ENCODE measurements at regions not wholly inside any gene's neighbourhood (a gene's known extent, or its start where the extent isn't known, plus 50 kb on each side); places are given as distances from the start of the nearest gene placed in this dataset.

- TF ChIP-seq CTCF (IDR thresholded peaks at IDR 0.05; ENCODE audit: low read depth, low read length, missing input control), result no peak
- no peak for TF ChIP-seq REST (IDR thresholded peaks at IDR 0.05)
- no peak for TF ChIP-seq ATF3 (IDR thresholded peaks at IDR 0.05)
- TF ChIP-seq JUND (IDR thresholded peaks at IDR 0.05), result no peak
- TF ChIP-seq MAX (IDR thresholded peaks at IDR 0.05), result no peak
- no peak for TF ChIP-seq SP1 (IDR thresholded peaks at IDR 0.05)
- no peak for TF ChIP-seq HNF4G (IDR thresholded peaks at IDR 0.05)
- TF ChIP-seq GABPA (IDR thresholded peaks at IDR 0.05 in 1 of 2, conservative IDR thresholded peaks at IDR 0.05 in 1 of 2), result no peak
- TF ChIP-seq ZBTB33 (IDR thresholded peaks at IDR 0.05), result no peak
- TF ChIP-seq YY1 (IDR thresholded peaks at IDR 0.05), result no peak
- TF ChIP-seq RXRA (IDR thresholded peaks at IDR 0.05), result no peak
- no peak for TF ChIP-seq TAF1 (conservative IDR thresholded peaks at IDR 0.05)
- no peak for TF ChIP-seq RAD21 (IDR thresholded peaks at IDR 0.05)
Observed at GRCh38 chr4:14361084-14361483, 641.2 kb upstream of the CPEB2 start.

Data from liver (tissue), 3 donors.